K562 (cell line): ENCODE measurements at regions not wholly inside any gene's neighbourhood (a gene's known extent, or its start where the extent isn't known, plus 50 kb on each side); places are given as distances from the start of the nearest gene placed in this dataset.

Experiments used
- BCL6 ChIP-seq: fragments of 250-450 bp; sonication (Bioruptor Pico); IDR thresholded peaks from 2 replicates; pipeline ENCODE4 v1.4.0; 2020
- ESRRB ChIP-seq: fragments of 250-450 bp; sonication (Bioruptor Pico); IDR thresholded peaks from 2 replicates; pipeline ENCODE4 v1.5.0; 2020; ENCODE audit warnings: mild to moderate bottlenecking, moderate library complexity, borderline replicate concordance
- HNRNPUL1 ChIP-seq: fragments of 200-400 bp; formaldehyde crosslinking; IDR thresholded peaks from 2 replicates; pipeline ENCODE4 v1.6.1; 2017; ENCODE audit warnings: low read length
- JUN ChIP-seq, 2 experiments: sonication (generic) in 1 of 2; formaldehyde crosslinking in 1 of 2; IDR thresholded peaks; 2 replicates each; pipeline versions ENCODE4 v1.6.1 to v1.8.0; 2012 to 2022; ENCODE audit warnings: borderline replicate concordance in 2 of 2, mild to moderate bottlenecking in 2 of 2, improper control_type of control experiment in 1 of 2, low read depth in 1 of 2, low read length in 1 of 2, missing genetic modification reagents in 1 of 2
- MEIS2 ChIP-seq: fragments of 450-650 bp; IDR thresholded peaks from 2 replicates; pipeline ENCODE4 v1.6.1; 2014; ENCODE audit warnings: mild to moderate bottlenecking; ENCODE audit not compliant: partially characterized antibody
- SPI1 ChIP-seq: IDR thresholded peaks from 2 replicates; pipeline ENCODE4 v1.6.1; 2011; ENCODE audit warnings: low read depth, low read length, control low read depth, borderline replicate concordance
- TF ChIP-seq, protein P1 (sequence below), 3 experiments: IDR thresholded peaks in 2 of 3; conservative IDR thresholded peaks in 1 of 3; 2 replicates each; pipeline ENCODE4 v1.5.1; 2011 to 2012; ENCODE audit warnings: low read length in 3 of 3, mild to moderate bottlenecking in 3 of 3, control low read depth in 2 of 3, improper control_type of control experiment in 1 of 3, inconsistent platforms in 1 of 3, low read depth in 1 of 3, mixed read lengths in 1 of 3, moderate library complexity in 1 of 3; ENCODE audit not compliant: insufficient read depth in 2 of 3
- TF ChIP-seq, protein P2 (sequence below): sonication (generic); formaldehyde crosslinking; IDR thresholded peaks from 2 replicates; pipeline ENCODE4 v1.5.0; 2020; ENCODE audit warnings: missing genetic modification reagents
- TF ChIP-seq, protein P3 (sequence below): sonication (generic); formaldehyde crosslinking; IDR thresholded peaks from 2 replicates; pipeline ENCODE4 v1.8.0; 2022; ENCODE audit warnings: mild to moderate bottlenecking, low read depth, missing genetic modification reagents
- TF ChIP-seq, protein P4 (sequence below): fragments of 450-650 bp; conservative IDR thresholded peaks from 2 replicates; pipeline ENCODE4 v1.6.1; 2016; ENCODE audit warnings: missing genetic modification characterization, low read depth, mild to moderate bottlenecking, control low read depth, missing compliant biosample characterization

DNA sequence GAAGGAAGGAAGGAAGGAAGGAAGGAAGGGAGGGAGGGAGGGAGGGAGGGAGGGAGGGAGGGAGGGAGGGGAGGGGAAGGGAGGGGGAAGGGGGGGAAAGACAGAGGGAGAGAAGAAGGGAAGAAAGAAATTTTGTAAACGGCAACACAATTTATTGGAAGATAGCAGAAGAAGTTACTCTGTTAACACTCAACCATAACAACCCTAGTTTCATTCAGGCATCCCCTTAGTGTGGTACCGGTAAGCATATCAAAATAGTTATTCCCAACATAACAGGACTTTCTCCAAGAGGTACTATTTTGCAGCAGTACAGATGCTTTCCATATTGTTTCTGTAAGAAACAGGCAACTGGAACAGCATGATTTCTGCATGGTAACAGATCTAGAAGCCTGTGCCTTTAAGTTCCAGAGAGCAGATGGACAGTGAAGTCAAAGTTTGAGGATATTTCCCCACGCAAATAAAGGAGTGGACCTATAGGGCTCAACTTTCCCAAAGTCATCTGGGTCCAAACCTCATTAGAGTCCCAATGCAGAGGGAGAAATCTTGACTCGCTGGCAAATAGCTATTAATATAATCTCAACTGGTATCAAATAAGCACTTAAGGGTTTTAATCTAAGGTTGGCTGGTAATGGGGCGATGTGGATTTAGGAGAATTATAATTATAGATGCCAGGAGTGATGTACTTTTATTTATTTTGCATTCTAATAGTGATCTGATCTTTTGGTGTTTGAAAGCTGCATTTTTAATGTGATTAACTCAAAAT, 69.4 kb downstream of the TENT5A start:
- TF ChIP-seq, protein P1, sequence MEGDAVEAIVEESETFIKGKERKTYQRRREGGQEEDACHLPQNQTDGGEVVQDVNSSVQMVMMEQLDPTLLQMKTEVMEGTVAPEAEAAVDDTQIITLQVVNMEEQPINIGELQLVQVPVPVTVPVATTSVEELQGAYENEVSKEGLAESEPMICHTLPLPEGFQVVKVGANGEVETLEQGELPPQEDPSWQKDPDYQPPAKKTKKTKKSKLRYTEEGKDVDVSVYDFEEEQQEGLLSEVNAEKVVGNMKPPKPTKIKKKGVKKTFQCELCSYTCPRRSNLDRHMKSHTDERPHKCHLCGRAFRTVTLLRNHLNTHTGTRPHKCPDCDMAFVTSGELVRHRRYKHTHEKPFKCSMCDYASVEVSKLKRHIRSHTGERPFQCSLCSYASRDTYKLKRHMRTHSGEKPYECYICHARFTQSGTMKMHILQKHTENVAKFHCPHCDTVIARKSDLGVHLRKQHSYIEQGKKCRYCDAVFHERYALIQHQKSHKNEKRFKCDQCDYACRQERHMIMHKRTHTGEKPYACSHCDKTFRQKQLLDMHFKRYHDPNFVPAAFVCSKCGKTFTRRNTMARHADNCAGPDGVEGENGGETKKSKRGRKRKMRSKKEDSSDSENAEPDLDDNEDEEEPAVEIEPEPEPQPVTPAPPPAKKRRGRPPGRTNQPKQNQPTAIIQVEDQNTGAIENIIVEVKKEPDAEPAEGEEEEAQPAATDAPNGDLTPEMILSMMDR (IDR thresholded peaks at IDR 0.05 in 2 of 3, conservative IDR thresholded peaks at IDR 0.05 in 1 of 3; ENCODE audit: insufficient read depth in 2 of 3, low read depth in 1 of 3, low read length in 3 of 3): no peak
- TF ChIP-seq, protein P2, sequence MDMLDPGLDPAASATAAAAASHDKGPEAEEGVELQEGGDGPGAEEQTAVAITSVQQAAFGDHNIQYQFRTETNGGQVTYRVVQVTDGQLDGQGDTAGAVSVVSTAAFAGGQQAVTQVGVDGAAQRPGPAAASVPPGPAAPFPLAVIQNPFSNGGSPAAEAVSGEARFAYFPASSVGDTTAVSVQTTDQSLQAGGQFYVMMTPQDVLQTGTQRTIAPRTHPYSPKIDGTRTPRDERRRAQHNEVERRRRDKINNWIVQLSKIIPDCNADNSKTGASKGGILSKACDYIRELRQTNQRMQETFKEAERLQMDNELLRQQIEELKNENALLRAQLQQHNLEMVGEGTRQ: no peak
- TF ChIP-seq, protein P3, sequence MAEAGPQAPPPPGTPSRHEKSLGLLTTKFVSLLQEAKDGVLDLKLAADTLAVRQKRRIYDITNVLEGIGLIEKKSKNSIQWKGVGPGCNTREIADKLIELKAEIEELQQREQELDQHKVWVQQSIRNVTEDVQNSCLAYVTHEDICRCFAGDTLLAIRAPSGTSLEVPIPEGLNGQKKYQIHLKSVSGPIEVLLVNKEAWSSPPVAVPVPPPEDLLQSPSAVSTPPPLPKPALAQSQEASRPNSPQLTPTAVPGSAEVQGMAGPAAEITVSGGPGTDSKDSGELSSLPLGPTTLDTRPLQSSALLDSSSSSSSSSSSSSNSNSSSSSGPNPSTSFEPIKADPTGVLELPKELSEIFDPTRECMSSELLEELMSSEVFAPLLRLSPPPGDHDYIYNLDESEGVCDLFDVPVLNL (CRISPR knock-in tag): no peak
- no peak for TF ChIP-seq BCL6 (CRISPR knock-in tag)
- no peak for TF ChIP-seq SPI1
- no peak for TF ChIP-seq HNRNPUL1
- TF ChIP-seq, protein P4, sequence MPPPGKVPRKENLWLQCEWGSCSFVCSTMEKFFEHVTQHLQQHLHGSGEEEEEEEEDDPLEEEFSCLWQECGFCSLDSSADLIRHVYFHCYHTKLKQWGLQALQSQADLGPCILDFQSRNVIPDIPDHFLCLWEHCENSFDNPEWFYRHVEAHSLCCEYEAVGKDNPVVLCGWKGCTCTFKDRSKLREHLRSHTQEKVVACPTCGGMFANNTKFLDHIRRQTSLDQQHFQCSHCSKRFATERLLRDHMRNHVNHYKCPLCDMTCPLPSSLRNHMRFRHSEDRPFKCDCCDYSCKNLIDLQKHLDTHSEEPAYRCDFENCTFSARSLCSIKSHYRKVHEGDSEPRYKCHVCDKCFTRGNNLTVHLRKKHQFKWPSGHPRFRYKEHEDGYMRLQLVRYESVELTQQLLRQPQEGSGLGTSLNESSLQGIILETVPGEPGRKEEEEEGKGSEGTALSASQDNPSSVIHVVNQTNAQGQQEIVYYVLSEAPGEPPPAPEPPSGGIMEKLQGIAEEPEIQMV (tag): no peak
- no peak for TF ChIP-seq MEIS2
- no peak for TF ChIP-seq JUN (IDR thresholded peaks at IDR 0.05; ENCODE audit: borderline replicate concordance, low read depth, low read length)
- TF ChIP-seq JUN (CRISPR knock-in tag; IDR thresholded peaks at IDR 0.05; ENCODE audit: borderline replicate concordance): no peak
- no peak for TF ChIP-seq ESRRB (CRISPR knock-in tag)
